ENCODE measurements at regions not wholly inside any gene's neighbourhood (a gene's known extent, or its start where the extent isn't known, plus 50 kb on each side); places are given as distances from the start of the nearest gene placed in this dataset.

DNA sequence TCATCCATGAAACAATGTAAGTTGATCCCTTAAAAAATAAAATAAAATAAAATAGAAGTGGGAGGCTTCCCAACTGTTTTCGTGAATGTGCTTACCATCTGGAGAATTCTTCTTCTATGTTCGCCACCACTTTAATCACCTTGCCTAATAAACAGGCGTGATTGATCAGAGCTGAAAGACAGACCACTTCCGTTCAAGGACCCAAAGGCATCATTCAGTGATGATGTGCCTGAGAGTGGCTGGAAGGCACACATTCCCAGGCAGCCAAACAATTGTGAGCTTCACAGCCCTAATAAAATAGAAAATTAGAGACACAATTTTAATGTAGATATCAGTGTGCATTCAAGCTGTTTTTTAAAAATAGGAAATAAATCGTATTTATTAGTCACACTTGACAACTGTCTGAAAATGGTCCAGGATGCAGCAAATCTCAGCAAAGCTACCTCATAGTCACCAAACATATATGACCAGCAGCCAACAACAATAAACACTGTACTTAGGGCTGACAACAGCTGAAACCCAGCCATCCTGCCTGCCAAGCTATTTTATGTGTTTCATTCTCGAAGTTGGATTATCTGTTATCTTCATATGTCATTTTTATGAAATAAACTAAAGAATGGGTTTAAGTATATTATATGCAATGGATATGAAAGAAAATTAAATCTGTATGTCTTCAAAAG lies 163.2 kb upstream of the FAM9B start:
- DNase-seq = no peak

DNA sequence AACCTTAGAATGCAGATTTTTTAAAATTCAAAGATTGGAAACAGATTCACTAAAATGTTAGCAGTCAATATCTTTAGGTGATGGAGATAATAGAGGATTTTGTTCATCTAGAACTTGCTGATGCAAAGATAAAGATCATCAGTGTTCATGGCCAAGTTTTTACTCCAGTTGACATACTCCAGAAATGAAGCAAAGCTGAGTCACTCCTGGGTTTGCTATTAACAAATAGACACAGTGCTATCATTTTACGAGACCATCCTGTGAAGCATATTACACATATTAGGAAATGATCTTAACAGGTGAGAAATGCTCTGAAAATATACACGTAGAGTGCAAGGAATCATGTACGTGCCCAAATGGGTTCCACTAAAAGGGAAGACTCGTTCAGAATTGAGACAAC lies 170.6 kb upstream of the FAM9B start:
- DNase-seq = no peak

DNA sequence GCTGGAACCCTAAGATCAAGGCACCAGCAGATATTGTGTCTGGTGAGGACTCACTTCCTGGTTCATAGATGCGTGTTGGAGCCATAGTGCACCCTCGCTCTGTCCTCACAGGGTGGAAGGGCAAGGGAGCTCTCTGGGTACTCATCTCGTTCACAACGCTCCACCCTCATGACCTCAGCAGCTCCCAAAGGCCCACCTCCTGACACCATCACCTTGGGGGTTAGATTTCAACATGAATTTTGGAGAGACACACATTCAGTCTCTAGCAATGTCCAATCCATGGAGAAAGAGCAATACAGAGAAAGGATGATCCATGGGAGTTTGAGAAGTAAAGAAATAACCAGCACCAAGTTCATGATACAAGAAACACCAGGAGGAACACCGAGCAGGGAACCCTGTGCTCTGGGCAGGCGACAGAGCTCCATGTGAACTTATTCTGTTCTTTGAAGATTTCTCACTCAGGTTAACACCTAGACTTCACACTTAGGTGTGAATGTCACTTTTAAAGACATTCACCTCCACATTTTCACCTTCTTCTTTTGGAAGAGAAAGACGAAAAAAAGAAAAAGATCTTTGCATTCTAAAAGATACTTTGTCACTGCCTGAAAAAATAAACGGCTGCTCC lies 171.8 kb upstream of the FAM9B start:
- no peak for DNase-seq

DNA sequence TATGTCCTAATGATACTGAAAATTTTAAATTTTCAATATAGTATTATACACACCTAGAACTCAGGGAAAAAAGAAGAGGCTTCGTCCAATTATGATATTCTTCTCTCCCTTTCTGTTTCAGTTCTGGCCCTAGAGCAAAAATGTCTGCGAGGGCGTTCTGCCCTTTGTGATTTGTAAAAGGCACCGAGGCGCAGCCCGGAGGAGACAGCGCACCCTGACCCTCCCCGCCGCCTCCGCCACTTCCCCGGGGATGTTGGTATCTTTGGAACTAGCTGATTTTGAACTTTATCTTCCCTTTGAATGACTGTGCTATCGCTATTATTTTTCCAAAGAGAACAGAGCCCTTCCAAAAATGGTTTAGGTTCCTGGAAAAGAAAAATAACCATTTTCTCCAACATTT lies 173.2 kb upstream of the FAM9B start:
- no peak for DNase-seq

DNA sequence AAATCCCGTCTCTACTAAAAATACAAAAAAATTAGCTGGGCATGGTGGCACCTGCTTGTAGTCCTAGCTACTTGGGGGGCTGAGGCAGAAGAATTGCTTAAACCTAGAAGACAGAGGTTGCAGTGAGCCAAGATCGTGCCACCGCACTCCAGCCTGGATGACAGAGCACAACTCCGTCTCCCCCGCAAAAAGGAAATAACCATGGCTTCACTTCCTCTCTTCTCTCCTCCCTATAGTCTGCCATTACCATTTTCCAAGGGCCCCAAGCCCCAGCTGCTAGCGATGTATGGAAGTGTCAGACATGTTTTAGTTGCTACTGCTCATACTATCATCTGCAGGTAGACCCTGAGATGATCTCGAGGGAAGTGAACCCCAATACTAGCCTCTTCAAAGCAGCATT lies 177.3 kb upstream of the FAM9B start:
- no peak for DNase-seq

DNA sequence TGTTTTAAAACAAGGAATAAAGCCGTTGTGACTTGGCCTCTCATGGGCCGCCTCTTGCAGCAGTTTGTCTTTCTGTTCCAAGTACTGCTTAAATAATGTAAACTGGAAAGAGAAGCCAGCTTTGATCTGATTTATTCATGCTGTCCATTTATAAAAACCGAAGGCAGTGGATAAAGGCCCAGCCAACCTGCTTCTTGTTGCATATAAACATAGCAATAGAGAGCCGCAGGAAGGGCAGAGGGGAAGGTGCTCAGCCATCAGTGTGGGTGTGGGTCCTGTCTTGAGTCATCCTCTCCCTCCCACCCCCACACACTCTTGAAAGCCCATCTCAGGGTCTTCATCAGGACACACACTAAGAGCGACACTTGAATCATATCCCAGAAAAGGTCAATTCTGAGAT lies 187.9 kb upstream of the FAM9B start:
- DNase-seq = no peak

DNA sequence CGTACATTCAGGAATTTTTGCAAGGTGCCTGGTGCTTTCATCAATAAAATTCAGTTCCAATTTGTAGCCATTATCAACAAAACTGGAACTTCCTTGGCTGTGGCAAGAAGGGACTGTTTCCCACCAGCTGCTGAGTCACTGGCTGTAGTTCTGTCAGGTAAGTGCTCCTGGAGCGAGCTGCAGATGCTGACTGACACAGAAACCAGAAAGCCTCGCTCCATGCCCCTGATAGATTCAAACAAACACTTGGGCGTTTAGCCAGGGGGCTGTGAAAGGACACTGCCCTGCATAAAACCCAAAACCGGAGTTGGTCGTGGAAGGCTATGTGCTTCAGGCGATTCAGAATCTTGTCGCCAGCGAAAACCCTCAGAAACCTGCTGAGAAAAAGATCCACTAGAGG lies 188.4 kb upstream of the FAM9B start:
- no peak for DNase-seq

DNA sequence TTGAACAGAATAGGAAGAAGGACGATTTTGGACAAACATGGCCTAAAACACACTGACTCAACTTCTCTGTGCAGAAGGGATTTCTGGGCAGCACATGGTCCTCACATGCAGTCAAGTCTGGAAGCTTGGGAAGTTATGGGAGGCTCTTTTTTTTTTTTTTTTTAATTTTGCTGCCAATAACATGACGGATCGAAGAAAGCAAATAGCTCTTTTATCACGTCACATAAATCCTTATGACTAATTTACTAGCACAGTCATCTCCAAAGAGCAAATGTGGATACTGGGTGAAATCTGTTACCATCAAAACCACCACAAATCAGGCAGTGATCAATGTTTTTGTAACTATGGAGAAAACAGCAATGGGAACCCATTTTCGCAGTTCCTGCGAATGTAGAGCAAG lies 193.3 kb upstream of the FAM9B start:
- no peak for DNase-seq

DNA sequence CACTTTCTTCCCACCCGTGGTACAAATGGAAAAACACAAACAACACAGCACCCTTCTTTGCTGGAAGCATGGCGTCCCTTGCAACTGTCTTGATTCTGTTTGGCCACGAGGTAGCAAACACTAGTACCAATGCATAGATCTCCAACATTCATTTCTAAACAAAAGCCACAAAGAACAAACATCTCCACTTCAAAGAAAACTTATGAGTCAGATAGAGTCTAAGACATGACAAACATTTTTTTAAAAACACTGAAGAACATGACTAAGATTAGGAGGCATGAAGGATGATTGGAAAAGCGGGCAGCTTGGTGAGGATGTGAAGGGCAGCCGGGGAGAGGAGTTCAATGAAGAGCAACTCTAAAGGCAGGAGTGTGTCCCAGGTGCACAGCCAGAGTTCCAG lies 197.6 kb upstream of the FAM9B start:
- DNase-seq = no peak

DNA sequence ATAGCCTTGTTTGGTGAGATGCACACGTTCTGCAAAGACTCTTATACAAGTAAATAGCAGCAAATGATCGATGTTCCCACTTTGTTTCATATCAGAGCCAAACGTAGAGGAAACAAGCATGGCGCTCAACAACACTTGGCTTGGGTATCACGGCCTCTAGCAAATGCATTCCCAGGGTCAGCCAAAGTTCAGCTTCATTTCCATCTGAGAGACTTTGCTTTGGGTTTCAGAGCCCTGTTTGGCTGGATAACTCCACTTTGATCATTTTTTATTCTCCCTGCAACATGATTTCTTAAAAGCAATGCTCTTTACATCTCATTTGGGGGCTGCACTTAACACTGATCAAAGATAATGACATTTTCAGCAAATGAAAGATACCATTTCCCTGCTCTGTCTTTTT lies 199.2 kb upstream of the FAM9B start:
- DNase-seq = no peak

DNA sequence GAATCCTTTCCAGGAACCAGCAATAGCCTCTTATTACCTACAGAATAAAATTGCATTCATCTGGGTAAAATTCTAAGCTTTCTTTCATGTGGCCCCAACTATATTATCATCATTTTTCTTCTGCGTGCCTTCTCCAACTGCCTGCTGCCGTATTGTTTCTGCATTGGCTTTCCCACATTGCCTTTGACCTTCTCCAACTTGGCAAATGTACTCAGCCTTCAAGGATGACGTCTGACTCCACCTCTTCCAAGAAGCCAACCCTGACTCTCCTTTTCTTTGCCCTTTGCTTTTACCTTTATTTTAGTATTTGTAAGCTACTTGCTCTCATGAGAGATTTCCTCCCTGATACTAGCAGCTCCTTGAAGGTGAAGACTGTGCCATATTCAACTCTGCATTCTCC lies 200.4 kb upstream of the FAM9B start:
- DNase-seq = no peak

DNA sequence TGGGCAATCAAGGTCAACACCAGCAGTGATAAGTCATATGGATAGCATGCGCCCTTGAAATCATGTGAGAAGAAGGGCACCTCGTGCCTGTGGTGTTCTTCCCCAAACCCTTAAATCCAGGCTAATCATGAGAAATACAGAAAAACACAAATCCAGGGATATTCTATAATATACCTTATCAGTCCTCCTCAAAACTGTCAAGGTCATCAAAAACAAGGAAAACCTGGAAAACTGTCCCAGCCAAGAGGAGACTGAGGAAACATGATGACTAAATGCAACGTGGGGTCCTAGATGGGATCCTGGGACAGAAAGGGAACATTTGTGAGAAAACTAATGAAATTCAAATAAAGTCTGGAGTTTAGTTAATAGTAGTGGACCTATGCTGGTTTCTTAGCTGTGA lies 201.8 kb upstream of the FAM9B start:
- no peak for DNase-seq

DNA sequence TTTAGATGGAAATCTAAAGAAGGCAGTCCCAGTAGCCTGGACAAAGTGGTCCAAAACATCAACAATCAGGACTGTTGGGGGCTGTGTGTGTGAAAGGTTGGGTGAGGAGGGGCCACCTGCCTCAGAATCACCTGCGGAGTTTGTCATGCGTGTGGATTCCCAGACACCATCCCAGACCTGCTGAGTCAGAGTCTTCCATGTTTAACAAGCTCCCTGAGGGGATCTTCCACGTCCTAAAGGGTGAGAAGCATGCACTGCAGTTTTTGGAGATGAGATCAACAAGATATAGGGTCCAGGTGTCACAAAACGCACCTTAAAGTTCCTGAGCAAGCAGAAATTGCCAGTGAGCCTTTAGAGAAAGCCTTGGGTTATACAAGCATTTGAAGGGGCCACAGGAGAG lies 207.0 kb upstream of the FAM9B start:
- no peak for DNase-seq

DNA sequence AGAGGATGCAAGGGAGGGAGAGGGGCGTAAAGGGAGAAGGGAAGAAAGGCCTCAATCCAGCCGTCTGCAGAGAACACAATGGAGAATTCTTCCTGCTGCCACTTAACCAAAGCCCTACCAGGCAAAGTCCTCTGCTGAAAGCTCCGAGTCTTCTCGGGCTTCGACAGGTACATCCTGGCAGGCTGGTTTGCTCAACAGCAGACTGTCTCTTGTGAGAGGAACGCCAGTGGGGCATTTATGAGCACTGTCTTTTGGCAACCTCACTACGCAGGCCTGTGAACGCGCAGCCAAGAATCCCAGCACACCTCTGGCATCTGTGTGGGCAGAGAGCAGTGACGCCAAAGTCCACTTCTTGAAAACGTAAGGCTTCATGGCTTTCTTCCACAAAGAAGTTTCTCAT lies 207.5 kb upstream of the FAM9B start:
- DNase-seq = no peak

DNA sequence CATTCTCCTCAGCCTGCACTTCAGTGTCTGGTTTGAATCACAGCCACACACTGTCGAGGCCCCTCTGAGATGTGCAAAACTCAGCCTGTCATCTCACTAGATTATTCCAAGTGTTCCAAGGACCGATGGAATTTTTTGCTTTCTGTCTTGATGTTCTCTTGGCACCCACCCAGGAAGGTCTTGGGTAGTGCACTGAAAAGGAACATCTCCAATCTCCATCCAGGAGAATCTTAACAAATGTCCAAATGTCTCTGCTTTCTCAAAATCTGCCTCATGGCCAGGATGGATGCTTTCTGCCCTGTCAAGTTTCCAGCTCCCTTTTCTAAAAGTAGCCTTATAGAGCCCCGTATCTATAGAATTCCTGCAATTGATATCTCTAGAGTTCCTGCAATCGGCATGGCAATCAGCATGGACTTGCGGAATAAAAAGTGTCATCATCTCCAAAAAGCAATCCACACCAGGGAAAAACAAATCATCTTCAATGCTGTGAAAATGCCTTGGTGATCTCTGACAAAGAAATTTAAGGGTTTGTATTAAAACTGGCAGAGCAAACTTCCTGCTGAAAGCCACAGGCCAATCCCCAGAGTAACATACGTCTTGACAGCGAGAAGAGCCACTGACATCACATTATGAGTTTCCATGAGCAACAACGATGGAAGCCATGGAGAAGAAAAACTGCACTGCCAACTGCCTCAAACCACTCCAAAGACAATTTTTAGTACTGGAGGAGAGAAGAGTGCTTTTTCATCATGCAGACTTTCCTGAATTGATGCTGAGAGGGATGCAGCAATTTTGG lies 215.3 kb upstream of the FAM9B start:
- DNase-seq = no peak

DNA sequence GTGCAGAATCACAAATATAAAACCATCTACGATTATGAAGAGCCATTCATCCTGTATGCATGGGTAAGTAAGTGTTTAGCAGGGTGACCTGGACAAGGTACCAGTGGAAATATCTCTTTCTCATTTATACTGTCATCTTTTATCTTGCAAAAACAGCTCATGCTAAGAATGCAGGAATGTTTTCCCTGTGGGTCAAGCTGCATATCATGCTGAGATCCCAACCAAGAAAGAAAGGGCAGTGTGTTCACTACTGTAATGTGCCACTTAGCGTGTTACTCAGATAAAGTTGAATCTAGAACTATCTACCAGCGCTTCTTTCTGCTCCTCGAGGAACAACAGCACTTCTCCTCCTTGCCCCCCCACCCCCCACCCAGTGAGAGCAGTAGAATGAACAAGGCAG lies 212.7 kb upstream of the TBL1X start:
- DNase-seq = no peak

DNA sequence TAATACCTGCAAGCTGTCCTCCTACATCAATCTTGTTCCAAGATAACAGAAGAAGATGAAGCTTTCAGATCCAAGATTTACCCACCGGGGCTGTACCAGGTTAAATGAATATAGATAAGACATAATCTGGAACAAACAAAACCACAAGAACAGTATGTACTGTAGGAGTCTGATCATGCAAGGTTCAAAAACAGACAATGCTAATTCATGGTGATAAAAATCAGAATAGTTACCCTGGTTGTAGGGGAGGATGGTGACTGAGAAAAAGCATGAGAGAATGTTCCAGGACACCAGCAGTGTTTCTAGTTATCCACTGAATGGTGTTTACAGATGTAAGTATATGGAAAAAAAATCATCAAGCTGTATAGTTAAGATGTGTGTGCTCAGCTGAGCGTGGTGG lies 211.6 kb upstream of the TBL1X start:
- DNase-seq = no peak

DNA sequence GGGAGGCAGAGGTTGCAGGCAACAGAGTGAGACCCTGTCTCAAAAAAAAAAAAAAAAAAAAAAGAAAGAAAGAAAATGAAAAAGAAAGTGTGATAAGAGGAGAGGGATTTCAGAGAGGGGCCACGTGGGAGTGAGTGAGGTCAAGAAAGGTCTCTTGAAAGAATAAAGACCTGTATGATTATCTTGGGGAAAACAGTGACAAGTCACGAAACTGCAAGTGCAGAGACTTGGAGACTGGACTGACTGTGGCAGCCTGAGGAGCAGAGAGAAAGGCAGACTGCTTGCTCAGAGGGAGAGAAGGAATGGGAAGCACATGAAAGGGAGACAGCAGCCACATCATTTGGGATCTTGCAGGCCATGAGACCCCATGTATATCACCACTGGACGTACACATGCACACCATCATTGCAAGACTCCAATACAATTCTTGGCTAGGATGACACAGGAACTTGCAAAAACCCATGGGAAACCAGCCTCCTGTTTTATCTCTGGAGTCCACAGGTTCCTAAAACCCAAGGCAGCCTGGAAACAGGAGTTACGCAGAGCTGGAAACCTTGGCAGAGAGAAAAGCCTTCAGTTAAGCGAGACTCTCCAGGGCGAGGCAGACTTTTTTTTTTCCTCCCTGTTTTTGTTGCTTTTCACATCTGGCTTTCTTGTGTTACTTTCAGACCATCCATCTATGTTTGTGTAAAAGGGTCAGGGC lies 207.0 kb upstream of the TBL1X start:
- DNase-seq = no peak

DNA sequence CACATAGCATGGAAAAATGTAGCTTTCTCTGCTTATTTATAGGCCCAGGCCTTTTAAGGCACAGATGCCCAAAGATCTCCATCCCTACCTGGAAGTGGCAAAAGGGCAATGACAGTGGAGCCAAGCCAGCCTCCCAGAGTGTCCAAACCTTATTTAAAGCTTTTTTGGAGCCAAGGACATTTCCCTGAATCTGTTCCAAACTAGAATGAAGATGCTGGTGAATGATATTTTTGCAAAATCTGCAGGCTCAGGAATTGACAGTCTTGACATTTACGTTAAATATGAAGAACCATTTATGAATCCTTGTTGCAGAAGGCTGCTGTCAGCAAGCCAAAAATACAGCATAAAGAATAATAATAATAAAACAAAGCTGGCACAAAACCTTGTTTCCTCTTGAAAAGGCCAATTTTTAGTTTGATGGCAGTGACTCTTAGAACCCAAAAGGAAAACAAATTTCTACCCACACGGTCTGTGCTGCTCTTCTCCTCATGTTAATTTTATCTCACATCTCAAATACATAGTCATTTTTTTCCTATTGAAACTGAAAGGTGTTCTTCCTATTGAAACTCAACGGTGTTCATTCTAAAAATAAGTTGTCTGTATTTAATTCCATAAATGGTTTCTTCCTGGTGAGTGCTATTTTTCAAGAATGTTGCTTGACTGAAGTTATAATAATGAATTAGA lies 206.3 kb upstream of the TBL1X start:
- DNase-seq = no peak

DNA sequence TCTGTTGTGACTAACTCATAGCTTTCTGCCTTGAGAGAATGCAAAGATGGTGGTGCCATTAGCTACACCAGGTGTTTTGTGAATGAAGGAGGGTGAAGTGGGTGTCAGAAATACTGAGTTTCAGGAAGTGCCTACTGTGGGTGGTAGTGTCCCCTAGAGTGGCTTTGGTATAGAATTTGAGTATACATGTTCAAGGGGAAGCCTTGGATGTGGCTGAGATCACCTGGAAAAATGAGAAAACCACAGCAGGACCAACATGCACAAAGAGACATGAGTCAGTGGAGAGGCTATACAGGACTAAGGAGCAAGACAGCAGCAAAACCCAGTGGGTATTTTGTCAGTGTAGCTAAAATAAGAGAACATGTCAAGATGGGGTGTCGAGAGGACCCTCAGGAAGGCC lies 204.3 kb upstream of the TBL1X start:
- DNase-seq = no peak

DNA sequence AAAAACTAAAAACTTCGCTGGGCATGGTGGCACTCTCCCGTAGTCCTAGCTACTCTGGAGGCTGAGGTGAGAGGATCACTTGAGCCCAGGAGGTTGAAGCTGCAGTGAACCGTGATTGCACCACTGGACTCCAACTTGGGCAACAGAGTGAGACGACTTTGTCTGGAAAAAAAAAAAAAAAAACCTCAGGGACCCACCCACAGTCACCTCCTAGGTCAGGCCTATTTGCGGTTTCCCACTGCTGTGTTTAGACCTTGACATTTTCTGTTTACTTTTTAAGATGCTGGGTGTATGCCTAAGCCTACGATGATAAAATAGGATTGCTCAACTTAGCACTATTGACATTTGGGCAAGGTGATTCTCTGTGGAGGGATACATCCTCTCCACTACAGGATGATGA lies 197.4 kb upstream of the TBL1X start:
- no peak for DNase-seq

DNA sequence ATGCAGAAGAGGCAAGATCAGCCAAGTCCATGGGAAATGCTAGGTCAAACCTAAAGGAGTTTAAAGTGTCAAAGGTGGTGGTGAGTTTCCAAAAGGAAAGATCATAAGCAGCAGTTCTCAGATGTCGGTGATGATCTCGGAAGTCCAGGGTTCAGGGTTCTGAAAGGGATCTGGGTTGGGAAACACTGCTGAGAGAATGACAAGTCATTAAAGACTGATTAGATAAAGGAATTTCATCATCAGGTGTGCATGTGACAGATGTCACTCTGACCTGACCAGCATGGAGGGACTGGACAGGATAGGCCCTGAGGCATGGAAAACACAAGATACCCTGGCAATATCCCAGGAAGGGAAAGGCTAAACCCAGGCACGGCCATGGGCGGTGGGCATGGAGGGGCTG lies 195.7 kb upstream of the TBL1X start:
- no peak for DNase-seq

Data from NCI-H187 treated with DMSO at 0.1 percent for 48 hours (cell line).